ENCODE measurements at regions not wholly inside any gene's neighbourhood (a gene's known extent, or its start where the extent isn't known, plus 50 kb on each side); places are given as distances from the start of the nearest gene placed in this dataset.

DNA sequence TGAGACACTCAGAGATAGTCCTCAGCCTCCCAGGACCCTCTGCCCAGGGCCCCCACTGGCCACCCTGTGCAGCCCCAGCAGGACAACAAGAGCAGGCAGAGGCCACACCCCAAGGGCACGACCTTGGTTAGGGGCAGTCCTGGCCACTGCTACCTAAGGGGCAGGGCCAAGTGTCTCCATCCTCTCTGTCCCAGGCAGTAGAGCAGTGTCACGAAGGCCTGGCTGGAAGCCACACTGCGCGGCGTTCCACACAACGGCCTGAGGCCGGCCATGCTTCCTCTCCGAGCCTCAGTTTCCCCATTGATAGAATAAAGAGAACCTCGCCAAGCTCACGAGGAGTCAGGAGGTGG lies 1074.3 kb downstream of the BRD1 start:
- TF ChIP-seq, protein P1, sequence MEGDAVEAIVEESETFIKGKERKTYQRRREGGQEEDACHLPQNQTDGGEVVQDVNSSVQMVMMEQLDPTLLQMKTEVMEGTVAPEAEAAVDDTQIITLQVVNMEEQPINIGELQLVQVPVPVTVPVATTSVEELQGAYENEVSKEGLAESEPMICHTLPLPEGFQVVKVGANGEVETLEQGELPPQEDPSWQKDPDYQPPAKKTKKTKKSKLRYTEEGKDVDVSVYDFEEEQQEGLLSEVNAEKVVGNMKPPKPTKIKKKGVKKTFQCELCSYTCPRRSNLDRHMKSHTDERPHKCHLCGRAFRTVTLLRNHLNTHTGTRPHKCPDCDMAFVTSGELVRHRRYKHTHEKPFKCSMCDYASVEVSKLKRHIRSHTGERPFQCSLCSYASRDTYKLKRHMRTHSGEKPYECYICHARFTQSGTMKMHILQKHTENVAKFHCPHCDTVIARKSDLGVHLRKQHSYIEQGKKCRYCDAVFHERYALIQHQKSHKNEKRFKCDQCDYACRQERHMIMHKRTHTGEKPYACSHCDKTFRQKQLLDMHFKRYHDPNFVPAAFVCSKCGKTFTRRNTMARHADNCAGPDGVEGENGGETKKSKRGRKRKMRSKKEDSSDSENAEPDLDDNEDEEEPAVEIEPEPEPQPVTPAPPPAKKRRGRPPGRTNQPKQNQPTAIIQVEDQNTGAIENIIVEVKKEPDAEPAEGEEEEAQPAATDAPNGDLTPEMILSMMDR (conservative IDR thresholded peaks at IDR 0.05; ENCODE audit: low read depth, low read length), result no peak
- no peak for TF ChIP-seq EZH2 (IDR thresholded peaks at IDR 0.05; ENCODE audit: low read length, unreplicated experiment)

Measured in PC-3 (cell line).